Mammary epithelial cell (primary cell): ENCODE measurements at regions not wholly inside any gene's neighbourhood (a gene's known extent, or its start where the extent isn't known, plus 50 kb on each side); places are given as distances from the start of the nearest gene placed in this dataset.

ENCODE experiments used
- CTCF ChIP-seq, 2 donors: IDR thresholded peaks in 1 of 2; conservative IDR thresholded peaks in 1 of 2; 2 replicates each; pipeline ENCODE4 v1.5.1; 2011 to 2012; ENCODE audit warnings: inconsistent platforms in 2 of 2, low read length in 2 of 2, mild to moderate bottlenecking in 2 of 2, control low read depth in 1 of 2, low read depth in 1 of 2; ENCODE audit not compliant: insufficient read depth in 1 of 2; ENCODE audit errors: extremely low read depth in 1 of 2
- EZH2 ChIP-seq: IDR thresholded peaks from 2 replicates; pipeline ENCODE4 v1.6.1; 2012; ENCODE audit warnings: low read length, inconsistent platforms, borderline replicate concordance

- TF ChIP-seq EZH2 (no peak), CTCF (conservative IDR thresholded peaks at IDR 0.05 in 1 of 2, IDR thresholded peaks at IDR 0.05 in 1 of 2; ENCODE audit: extremely low read depth in 1 of 2, insufficient read depth in 1 of 2, low read depth in 1 of 2, low read length in 2 of 2) (no peak)
Observed at GRCh38 chr10:28997734-28998133, 291.1 kb upstream of the LYZL1 start.
